MM.1S (cell line): ENCODE measurements at regions not wholly inside any gene's neighbourhood (a gene's known extent, or its start where the extent isn't known, plus 50 kb on each side); places are given as distances from the start of the nearest gene placed in this dataset.
"Not testable (repeated sequence)": the region's sequence is repeated elsewhere in the genome, so short reads cannot be mapped to it uniquely, and the experiment has no call there.

Experiments used
- DNase-seq: peaks from one replicate; pipeline ENCODE4 v3.0.0-alpha.2; 2015
- H2AFZ ChIP-seq: fragments of 300-600 bp; sonication (generic); 2 replicates; pipeline ENCODE4 v1.6.0; 2016; ENCODE audit warnings: antibody characterized with exemption, low read length
- H3F3A ChIP-seq: fragments of 300-600 bp; sonication (generic); 2 replicates; pipeline ENCODE4 v1.6.1; 2016; ENCODE audit warnings: mild to moderate bottlenecking, antibody characterized with exemption, low read length, moderate library complexity, mixed read lengths; ENCODE audit not compliant: insufficient read depth
- H3K27ac ChIP-seq: fragments of 300-600 bp; sonication (generic); 2 replicates; pipeline ENCODE4 v1.5.1; 2016; ENCODE audit warnings: mild to moderate bottlenecking, low read length
- H3K27me3 ChIP-seq: fragments of 300-600 bp; sonication (generic); replicated peaks from 2 replicates; pipeline ENCODE4 v1.6.0; 2016; ENCODE audit warnings: low read length; ENCODE audit not compliant: insufficient read depth
- H3K36me3 ChIP-seq: fragments of 300-600 bp; sonication (generic); replicated peaks from 2 replicates; pipeline ENCODE4 v1.6.1; 2016; ENCODE audit warnings: mild to moderate bottlenecking, low read length, mixed read lengths; ENCODE audit not compliant: insufficient read depth
- H3K4me1 ChIP-seq: fragments of 300-600 bp; sonication (generic); 2 replicates; pipeline ENCODE4 v1.6.1; 2016; ENCODE audit warnings: low read length, mixed read lengths
- H3K4me2 ChIP-seq: fragments of 300-600 bp; sonication (generic); 2 replicates; pipeline ENCODE4 v1.6.0; 2016; ENCODE audit warnings: low read depth, low read length
- H3K4me3 ChIP-seq: fragments of 300-600 bp; sonication (generic); 2 replicates; pipeline ENCODE4 v1.5.1; 2016; ENCODE audit warnings: low read length, mixed read lengths
- H3K79me2 ChIP-seq: fragments of 300-600 bp; sonication (generic); 2 replicates; pipeline ENCODE4 v1.6.1; 2016; ENCODE audit warnings: mixed run types, low read length, mixed read lengths
- H3K9ac ChIP-seq: fragments of 300-600 bp; sonication (generic); 2 replicates; pipeline ENCODE4 v1.6.1; 2016; ENCODE audit warnings: low read length, mixed read lengths
- H3K9me2 ChIP-seq: fragments of 300-600 bp; sonication (generic); replicated peaks from 2 replicates; pipeline ENCODE4 v1.6.1; 2016; ENCODE audit warnings: mild to moderate bottlenecking, low read length, mixed read lengths; ENCODE audit not compliant: insufficient read depth
- H3K9me3 ChIP-seq: fragments of 300-600 bp; sonication (generic); replicated peaks from 2 replicates; pipeline ENCODE4 v1.6.1; 2016; ENCODE audit warnings: mild to moderate bottlenecking, low read length, mixed read lengths; ENCODE audit not compliant: insufficient read depth
- H4K20me1 ChIP-seq: fragments of 300-600 bp; sonication (generic); 2 replicates; pipeline ENCODE4 v1.6.1; 2016; ENCODE audit warnings: mild to moderate bottlenecking, low read length, moderate library complexity, mixed read lengths; ENCODE audit not compliant: insufficient read depth
- CTCF ChIP-seq: fragments of 300-600 bp; sonication (generic); IDR thresholded peaks from 2 replicates; pipeline ENCODE4 v1.5.1; 2016; ENCODE audit warnings: antibody characterized with exemption, low read length, mixed read lengths
- EZH2 ChIP-seq: fragments of 300-600 bp; sonication (generic); optimal IDR thresholded peaks from 2 replicates; pipeline ENCODE3; 2017; ENCODE audit warnings: low read depth, mild to moderate bottlenecking, antibody characterized with exemption, low read length, mixed read lengths
- EZH2phosphoT487 ChIP-seq: fragments of 300-600 bp; sonication (generic); IDR thresholded peaks from 2 replicates; pipeline ENCODE4 v1.6.1; 2018; ENCODE audit warnings: antibody characterized with exemption, low read length

GRCh38 chr13:80900561-80900960 is 559.6 kb upstream of the SPRY2 start:
- Histone ChIP-seq H2AFZ (no peak overlapping the region), H3K9ac (no peak overlapping the region), H3F3A (no peaks in the 10 kb centered on the region), H3K79me2 (no peaks in the 10 kb centered on the region), H3K4me2 (no peak overlapping the region), H3K36me3 (no peaks in the 10 kb centered on the region), H3K27ac (no peak overlapping the region), H3K4me3 (no peak overlapping the region), H3K9me2 (no peaks in the 10 kb centered on the region), H3K9me3 (no peaks in the 10 kb centered on the region), H3K4me1 (no peaks in the 10 kb centered on the region), H3K27me3 (no peaks in the 10 kb centered on the region), H4K20me1 (no peaks in the 10 kb centered on the region)
- no peak for DNase-seq
- TF ChIP-seq EZH2phosphoT487 (no peak), EZH2 (no peak), CTCF (no peak)

- not testable (repeated sequence) for H3K9me3 ChIP-seq, H3K4me3 ChIP-seq, H3K27ac ChIP-seq, H3F3A ChIP-seq, DNase-seq, H3K79me2 ChIP-seq, H4K20me1 ChIP-seq, H3K27me3 ChIP-seq, H3K4me1 ChIP-seq, H3K9me2 ChIP-seq, H3K9ac ChIP-seq, H3K4me2 ChIP-seq, H2AFZ ChIP-seq, H3K36me3 ChIP-seq
These were observed 556.7 kb upstream of the SPRY2 start for GRCh38 chr13:80897641-80898040.

- no peaks in the 10 kb centered on the region for H3K36me3 ChIP-seq
- TF ChIP-seq CTCF = no peak
- TF ChIP-seq EZH2phosphoT487 = no peak
- no peak for TF ChIP-seq EZH2
- no peak overlapping the region for H3K4me3 ChIP-seq
- no peak overlapping the region for H2AFZ ChIP-seq
- H3K27ac ChIP-seq = no peak overlapping the region
- no peaks in the 10 kb centered on the region for H4K20me1 ChIP-seq
- no peaks in the 10 kb centered on the region for H3K9me3 ChIP-seq
- H3K9ac ChIP-seq = no peak overlapping the region
- no peaks in the 10 kb centered on the region for H3K4me1 ChIP-seq
- no peaks in the 10 kb centered on the region for H3K79me2 ChIP-seq
- no peak overlapping the region for H3K4me2 ChIP-seq
- H3F3A ChIP-seq = no peaks in the 10 kb centered on the region
- H3K9me2 ChIP-seq = no peaks in the 10 kb centered on the region
- H3K27me3 ChIP-seq = no peaks in the 10 kb centered on the region
- DNase-seq = no peak
These were observed 554.0 kb upstream of the SPRY2 start for GRCh38 chr13:80894917-80895316.

- Histone ChIP-seq H3K9ac (no peak overlapping the region), H3K4me1 (no peaks in the 10 kb centered on the region), H3K9me3 (no peaks in the 10 kb centered on the region), H3K4me3 (no peak overlapping the region), H3K27me3 (no peaks in the 10 kb centered on the region), H3K9me2 (no peaks in the 10 kb centered on the region), H3K79me2 (no peaks in the 10 kb centered on the region), H3K36me3 (no peaks in the 10 kb centered on the region), H2AFZ (no peak overlapping the region), H3K27ac (no peak overlapping the region), H3K4me2 (no peak overlapping the region), H3F3A (no peaks in the 10 kb centered on the region), H4K20me1 (no peaks in the 10 kb centered on the region)
- no peak for DNase-seq
- TF ChIP-seq CTCF (no peak), EZH2phosphoT487 (no peak)
These were observed 548.9 kb upstream of the SPRY2 start for GRCh38 chr13:80889829-80890228.
